K562 (cell line): ENCODE measurements at regions not wholly inside any gene's neighbourhood (a gene's known extent, or its start where the extent isn't known, plus 50 kb on each side); places are given as distances from the start of the nearest gene placed in this dataset.

Experiments used
- ATAC-seq: fragments of 200-7000 bp; cut with Tn5 transposase; 3 replicates; pipeline ENCODE4 v1.9.1; 2020; ENCODE audit warnings: moderate library complexity
- BruUV-seq: library from RNA; stranded (reverse); fragments of 400-500 nt; replicated peaks from 2 replicates; lab custom pipeline; 2021; lab: Mats Ljungman, UMichigan
- CTCF ChIA-PET: fragments of 300-600 bp; formaldehyde crosslinking; extraction: SDS; loops from one replicate; lab custom pipeline; 2021; ENCODE audit warnings: low intra/inter-chr PET ratio; lab: Yijun Ruan, JAX
- POLR2A ChIA-PET: fragments of 300-600, 350-650 bp; sonication (Branson Sonifier 250); formaldehyde crosslinking; extraction: SDS; loops from one replicate; lab custom pipeline; 2021; ENCODE audit warnings: antibody characterized with exemption, inconsistent platforms; lab: Yijun Ruan, JAX
- DNase-seq, 4 experiments: peaks; one replicate each; pipeline versions ENCODE4 v3.0.0 to v3.0.0-alpha.2; 2011 to 2018; ENCODE audit warnings: low spot score in 3 of 4, mixed read lengths in 3 of 4; ENCODE audit errors: extremely low read depth in 1 of 4
- FAIRE-seq: peaks from 2 replicates; lab custom pipeline; 2011; peaks lifted over from hg19 to GRCh38; lab: Jason Lieb, UNC
- H2AFZ ChIP-seq: 2 replicates; pipeline ENCODE4 v1.6.0; 2011; ENCODE audit warnings: low read depth, low read length, control low read depth, inconsistent platforms
- H3K27ac ChIP-seq: fragments of 200-600 bp; 3 replicates; pipeline ENCODE4 v1.8.0; 2011; ENCODE audit warnings: low read depth, mild to moderate bottlenecking, control low read depth, inconsistent platforms, low read length, moderate library complexity, mixed read lengths; ENCODE audit errors: extremely low read depth
- H3K27me3 ChIP-seq, 2 experiments: fragments of 300-600 bp in 1 of 2; 2 replicates in 1 of 2; 3 replicates in 1 of 2; pipeline versions ENCODE4 v1.6.0 to v1.8.0; 2011; ENCODE audit warnings: inconsistent platforms in 2 of 2, low read length in 2 of 2, mild to moderate bottlenecking in 1 of 2, mixed read lengths in 1 of 2, moderate library complexity in 1 of 2; ENCODE audit not compliant: control insufficient read depth in 2 of 2, insufficient read depth in 2 of 2
- H3K36me3 ChIP-seq: fragments of 300-600 bp; 3 replicates; pipeline ENCODE4 v1.8.0; 2011; ENCODE audit warnings: mild to moderate bottlenecking, low read length, inconsistent platforms; ENCODE audit not compliant: control insufficient read depth, insufficient read depth
- H3K4me1 ChIP-seq, 2 experiments: fragments of 200-600 bp in 1 of 2; replicated peaks in 1 of 2; 2 replicates in 1 of 2; 3 replicates in 1 of 2; pipeline versions ENCODE4 v1.5.1 to v1.8.0; 2011; ENCODE audit warnings: inconsistent platforms in 2 of 2, low read length in 2 of 2, mild to moderate bottlenecking in 1 of 2, mixed read lengths in 1 of 2, moderate library complexity in 1 of 2; ENCODE audit not compliant: control insufficient read depth in 2 of 2, insufficient read depth in 2 of 2
- H3K4me2 ChIP-seq: 2 replicates; pipeline ENCODE4 v1.6.1; 2011; ENCODE audit warnings: low read length, control low read depth, inconsistent platforms, mixed read lengths; ENCODE audit not compliant: insufficient read depth
- H3K4me3 ChIP-seq: fragments of 200-600 bp; sonication (generic), shearing (Covaris generic); 2 replicates; pipeline ENCODE4 v1.5.1; 2016; ENCODE audit warnings: control low read depth, inconsistent platforms
- H3K79me2 ChIP-seq: fragments of 200-600 bp; 3 replicates; pipeline ENCODE4 v1.8.0; 2011; ENCODE audit warnings: low read length, inconsistent platforms; ENCODE audit not compliant: control insufficient read depth, insufficient read depth
- H3K9ac ChIP-seq, 2 experiments: 2 replicates each; pipeline versions ENCODE4 v1.6.0 to v1.6.1; 2011; ENCODE audit warnings: low read depth in 2 of 2, low read length in 2 of 2, control low read depth in 1 of 2, inconsistent platforms in 1 of 2, mild to moderate bottlenecking in 1 of 2, mixed read lengths in 1 of 2; ENCODE audit not compliant: insufficient read depth in 1 of 2
- H3K9me1 ChIP-seq: one replicate; pipeline ENCODE4 v1.6.0; 2011; ENCODE audit warnings: inconsistent platforms, mild to moderate bottlenecking, low read length, moderate library complexity; ENCODE audit not compliant: control insufficient read depth, insufficient read depth
- H3K9me3 ChIP-seq: replicated peaks from 2 replicates; pipeline ENCODE4 v1.5.1; 2011; ENCODE audit warnings: low read depth, low read length, inconsistent platforms; ENCODE audit not compliant: control insufficient read depth, insufficient read depth
- H4K20me1 ChIP-seq: replicated peaks from 2 replicates; pipeline ENCODE4 v1.6.1; 2011; ENCODE audit warnings: low read length, inconsistent platforms, mixed read lengths; ENCODE audit not compliant: control insufficient read depth, insufficient read depth
- CBX1 ChIP-seq: sonication (generic); IDR thresholded peaks from 2 replicates; pipeline ENCODE4 v1.6.1; 2016; ENCODE audit warnings: antibody characterized with exemption, low read depth, mild to moderate bottlenecking
- CHD2 ChIP-seq: IDR thresholded peaks from 2 replicates; pipeline ENCODE4 v1.6.1; 2011; ENCODE audit warnings: low read depth, low read length
- KDM2B ChIP-seq: fragments of 250-450 bp; sonication (Bioruptor Pico); IDR thresholded peaks from 2 replicates; pipeline ENCODE4 v1.8.0; 2021; ENCODE audit warnings: mild to moderate bottlenecking, moderate library complexity
- ZFP1 ChIP-seq: fragments of 450-650 bp; formaldehyde crosslinking; IDR thresholded peaks from 2 replicates; pipeline ENCODE4 v1.4.0; 2020; ENCODE audit warnings: mild to moderate bottlenecking, mixed read lengths
- WGBS: fragments of 100-300 bp; shearing (Covaris generic); methylation state at CpG from one replicate; pipeline ENCODE4 v1.1.6; 2016; ENCODE audit warnings: low coverage, mixed read lengths; ENCODE audit not compliant: insufficient coverage; ENCODE audit errors: missing lambda C conversion rate; 5-methylcytosine and 5-hydroxymethylcytosine counted together
- in situ Hi-C: fragments of 300-500 bp; cut with MboI; formaldehyde crosslinking; loops from 4 replicates; pipeline ENCODE4 v1.15.0; 2018; ENCODE audit warnings: inconsistent platforms, mixed read lengths
- intact Hi-C: fragments of 100-400 bp; cut with micrococcal nuclease; formaldehyde crosslinking; loops from 2 replicates; pipeline ENCODE4 v1.14.2; 2022
- TF ChIP-seq, protein P1 (sequence below): fragments of 250-450 bp; sonication (Bioruptor Pico); IDR thresholded peaks from 2 replicates; pipeline ENCODE4 v1.9.0; 2021; ENCODE audit warnings: mild to moderate bottlenecking, inconsistent platforms

DNA sequence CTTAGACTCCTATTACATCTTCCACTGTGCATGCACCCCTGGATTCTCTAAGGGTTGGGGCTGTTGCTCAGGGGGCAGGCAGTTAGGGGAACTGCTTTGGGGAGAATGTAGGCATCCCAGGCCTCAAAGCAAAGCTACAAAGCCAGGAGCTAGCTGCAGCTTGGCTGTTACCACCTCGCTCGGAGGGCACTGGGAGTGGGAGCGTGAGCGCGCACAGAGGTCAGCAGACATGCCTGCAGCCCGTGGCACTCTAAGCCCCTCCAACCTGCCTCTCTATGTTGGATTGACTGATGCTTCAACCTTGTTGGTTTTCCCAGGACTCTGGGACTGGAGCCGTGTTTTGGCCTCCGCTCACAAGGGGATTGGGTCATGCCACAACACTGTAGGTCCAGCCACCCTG lies 69.8 kb downstream of the CPN2 start (continued):
- TF ChIP-seq, protein P1, sequence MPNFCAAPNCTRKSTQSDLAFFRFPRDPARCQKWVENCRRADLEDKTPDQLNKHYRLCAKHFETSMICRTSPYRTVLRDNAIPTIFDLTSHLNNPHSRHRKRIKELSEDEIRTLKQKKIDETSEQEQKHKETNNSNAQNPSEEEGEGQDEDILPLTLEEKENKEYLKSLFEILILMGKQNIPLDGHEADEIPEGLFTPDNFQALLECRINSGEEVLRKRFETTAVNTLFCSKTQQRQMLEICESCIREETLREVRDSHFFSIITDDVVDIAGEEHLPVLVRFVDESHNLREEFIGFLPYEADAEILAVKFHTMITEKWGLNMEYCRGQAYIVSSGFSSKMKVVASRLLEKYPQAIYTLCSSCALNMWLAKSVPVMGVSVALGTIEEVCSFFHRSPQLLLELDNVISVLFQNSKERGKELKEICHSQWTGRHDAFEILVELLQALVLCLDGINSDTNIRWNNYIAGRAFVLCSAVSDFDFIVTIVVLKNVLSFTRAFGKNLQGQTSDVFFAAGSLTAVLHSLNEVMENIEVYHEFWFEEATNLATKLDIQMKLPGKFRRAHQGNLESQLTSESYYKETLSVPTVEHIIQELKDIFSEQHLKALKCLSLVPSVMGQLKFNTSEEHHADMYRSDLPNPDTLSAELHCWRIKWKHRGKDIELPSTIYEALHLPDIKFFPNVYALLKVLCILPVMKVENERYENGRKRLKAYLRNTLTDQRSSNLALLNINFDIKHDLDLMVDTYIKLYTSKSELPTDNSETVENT (CRISPR knock-in tag) = no peak
- TF ChIP-seq CHD2 = no peak
- TF ChIP-seq KDM2B (CRISPR knock-in tag) = no peak
- no peak for TF ChIP-seq ZFP1 (CRISPR knock-in tag)

GRCh38 chr3:194281766-194282165 lies 69.4 kb downstream of the CPN2 start:
- H3K4me2 ChIP-seq = no peak overlapping the region
- H3K9me3 ChIP-seq = no peaks in the 10 kb centered on the region
- H3K9me1 ChIP-seq = no peaks in the 10 kb centered on the region
- ChIA-PET POLR2A (interaction anchor here (0.8 to 2.0 kb wide), 2 partner anchors 8 to 13 kb away, joined by 3 to 4 read pairs; no protein-coding TSS in a partner anchor), CTCF (no interaction called here)
- intact Hi-C loops (no loop called here), in situ Hi-C loops (no loop called here)
- H3K27me3 ChIP-seq = no peaks in the 10 kb centered on the region
- ATAC-seq = no peak
- 64% methylated on average over 10 of the region's 10 CpGs for WGBS
- BruUV-seq = no TSS peak
- H3K4me3 ChIP-seq = no peak overlapping the region
- no peaks in the 10 kb centered on the region for H3K79me2 ChIP-seq
- TF ChIP-seq CBX1 = no peak
- no peak overlapping the region for H3K9ac ChIP-seq
- no peak overlapping the region for H3K27ac ChIP-seq
- peaks cover 0 to 10% of the 10 kb centered on the region in 2 experiments; a peak in 2 of 5 replicates for H3K4me1 ChIP-seq
- no peak for DNase-seq
- H3K36me3 ChIP-seq = no peaks in the 10 kb centered on the region
- no peaks in the 10 kb centered on the region for H4K20me1 ChIP-seq
- no peak overlapping the region for H2AFZ ChIP-seq
- no peak for FAIRE-seq
